GM06990 (cell line): ENCODE measurements at regions not wholly inside any gene's neighbourhood (a gene's known extent, or its start where the extent isn't known, plus 50 kb on each side); places are given as distances from the start of the nearest gene placed in this dataset.

Source experiments
- DNase-seq: peaks from one replicate; pipeline ENCODE4 v3.0.0-alpha.2; 2011; ENCODE audit not compliant: insufficient read length; ENCODE audit errors: extremely low read depth
- H3K27me3 ChIP-seq: replicated peaks from 2 replicates; pipeline ENCODE4 v1.6.0; 2011; ENCODE audit warnings: low read length; ENCODE audit not compliant: control insufficient read depth, insufficient read depth
- H3K36me3 ChIP-seq: 2 replicates; pipeline ENCODE4 v1.5.1; 2011; ENCODE audit warnings: low read length; ENCODE audit not compliant: control insufficient read depth, insufficient read depth
- H3K4me3 ChIP-seq: replicated peaks from 2 replicates; pipeline ENCODE4 v1.5.1; 2011; ENCODE audit warnings: low read depth, mild to moderate bottlenecking, control low read depth, low read length
- TF ChIP-seq, protein P1 (sequence below): IDR thresholded peaks from 2 replicates; pipeline ENCODE4 v1.5.1; 2011; ENCODE audit warnings: low read length, control low read depth, mild to moderate bottlenecking, inconsistent platforms; ENCODE audit not compliant: insufficient read depth, poor library complexity, severe bottlenecking

- Histone ChIP-seq H3K4me3 (no peak overlapping the region), H3K36me3 (no peaks in the 10 kb centered on the region), H3K27me3 (no peaks in the 10 kb centered on the region)
- TF ChIP-seq, protein P1, sequence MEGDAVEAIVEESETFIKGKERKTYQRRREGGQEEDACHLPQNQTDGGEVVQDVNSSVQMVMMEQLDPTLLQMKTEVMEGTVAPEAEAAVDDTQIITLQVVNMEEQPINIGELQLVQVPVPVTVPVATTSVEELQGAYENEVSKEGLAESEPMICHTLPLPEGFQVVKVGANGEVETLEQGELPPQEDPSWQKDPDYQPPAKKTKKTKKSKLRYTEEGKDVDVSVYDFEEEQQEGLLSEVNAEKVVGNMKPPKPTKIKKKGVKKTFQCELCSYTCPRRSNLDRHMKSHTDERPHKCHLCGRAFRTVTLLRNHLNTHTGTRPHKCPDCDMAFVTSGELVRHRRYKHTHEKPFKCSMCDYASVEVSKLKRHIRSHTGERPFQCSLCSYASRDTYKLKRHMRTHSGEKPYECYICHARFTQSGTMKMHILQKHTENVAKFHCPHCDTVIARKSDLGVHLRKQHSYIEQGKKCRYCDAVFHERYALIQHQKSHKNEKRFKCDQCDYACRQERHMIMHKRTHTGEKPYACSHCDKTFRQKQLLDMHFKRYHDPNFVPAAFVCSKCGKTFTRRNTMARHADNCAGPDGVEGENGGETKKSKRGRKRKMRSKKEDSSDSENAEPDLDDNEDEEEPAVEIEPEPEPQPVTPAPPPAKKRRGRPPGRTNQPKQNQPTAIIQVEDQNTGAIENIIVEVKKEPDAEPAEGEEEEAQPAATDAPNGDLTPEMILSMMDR = no peak
- DNase-seq = no peak
These were observed 151.8 kb upstream of the SLC27A6 start for GRCh38 chr5:128813317-128814070.

GRCh38 chr5:128815201-128815600 lies 150.1 kb upstream of the SLC27A6 start:
- no peak for DNase-seq
- no peaks in the 10 kb centered on the region for H3K27me3 ChIP-seq
- no peaks in the 10 kb centered on the region for H3K36me3 ChIP-seq
- H3K4me3 ChIP-seq = no peak overlapping the region
- TF ChIP-seq, protein P1 = no peak

GRCh38 chr5:128825826-128826225 lies 139.5 kb upstream of the SLC27A6 start:
- Histone ChIP-seq H3K36me3 (no peaks in the 10 kb centered on the region), H3K4me3 (no peak overlapping the region), H3K27me3 (no peaks in the 10 kb centered on the region)
- TF ChIP-seq, protein P1 = no peak
- no peak for DNase-seq

DNA sequence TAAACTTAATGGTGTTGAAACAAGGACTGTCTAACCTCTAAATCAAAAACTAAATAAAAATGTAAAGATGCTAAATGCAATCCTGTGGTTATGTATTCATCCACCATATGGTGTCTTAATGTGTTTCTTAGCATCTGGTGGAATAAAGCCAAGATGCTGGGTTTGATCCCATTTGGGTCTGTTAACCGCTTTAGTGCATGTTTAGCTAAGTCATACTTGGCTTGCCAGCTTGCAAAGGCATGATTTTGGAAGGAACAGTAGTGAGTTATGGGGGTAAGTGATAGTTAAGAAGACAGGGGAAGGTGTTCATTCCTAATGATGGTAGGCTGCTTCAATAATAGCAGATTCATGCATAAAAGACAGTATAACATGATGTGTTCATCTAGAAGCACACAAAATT lies 139.0 kb upstream of the SLC27A6 start:
- TF ChIP-seq, protein P1 = no peak
- DNase-seq = no peak
- Histone ChIP-seq H3K27me3 (no peaks in the 10 kb centered on the region), H3K4me3 (no peak overlapping the region), H3K36me3 (no peaks in the 10 kb centered on the region)

DNA sequence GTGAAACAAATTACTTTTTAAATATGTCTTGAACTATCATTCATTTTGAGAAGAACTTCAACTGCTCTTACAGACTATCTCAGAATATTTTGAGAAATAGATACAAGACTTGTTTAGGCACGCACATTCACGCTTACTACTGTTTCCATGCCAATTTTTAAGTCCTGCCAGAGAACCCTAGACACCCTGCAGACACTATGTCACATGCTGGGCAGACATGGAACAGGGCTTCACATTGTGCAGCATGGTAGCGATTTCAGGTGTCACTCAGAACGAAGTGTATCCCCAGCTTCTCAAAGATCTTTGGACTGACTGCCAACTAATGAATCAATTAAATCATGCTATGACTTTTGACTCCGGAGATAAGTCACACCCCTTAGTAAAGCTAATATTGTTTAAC lies 128.7 kb upstream of the SLC27A6 start:
- no peaks in the 10 kb centered on the region for H3K27me3 ChIP-seq
- no peak overlapping the region for H3K4me3 ChIP-seq
- TF ChIP-seq, protein P1 = no peak
- no peak for DNase-seq
- no peaks in the 10 kb centered on the region for H3K36me3 ChIP-seq

- Histone ChIP-seq H3K4me3 (no peak overlapping the region), H3K27me3 (no peaks in the 10 kb centered on the region), H3K36me3 (no peaks in the 10 kb centered on the region)
- TF ChIP-seq, protein P1 = no peak
- DNase-seq = no peak
These were observed 126.7 kb upstream of the SLC27A6 start for GRCh38 chr5:128838623-128839022.
